GM23338 (cell line): ENCODE measurements at regions not wholly inside any gene's neighbourhood (a gene's known extent, or its start where the extent isn't known, plus 50 kb on each side); places are given as distances from the start of the nearest gene placed in this dataset.

Experiments
- ATAC-seq: fragments of 200-7000 bp; cut with Tn5 transposase; 3 replicates; pipeline ENCODE4 v1.9.1; 2020
- DNase-seq: peaks from one replicate; pipeline ENCODE4 v3.0.0-alpha.2; 2015; ENCODE audit warnings: low spot score
- H2AFZ ChIP-seq: fragments of 200-600 bp; sonication (generic); 2 replicates; pipeline ENCODE4 v1.8.0; 2016; ENCODE audit warnings: antibody characterized with exemption, mild to moderate bottlenecking, moderate library complexity
- H3F3A ChIP-seq: fragments of 200-600 bp; sonication (generic); replicated peaks from 2 replicates; pipeline ENCODE4 v1.8.0; 2017; ENCODE audit warnings: antibody characterized with exemption, mixed run types, low read depth
- H3K27ac ChIP-seq: fragments of 200-600 bp; sonication (generic); 2 replicates; pipeline ENCODE4 v1.6.1; 2016; ENCODE audit warnings: low read depth
- H3K27me3 ChIP-seq: fragments of 200-600 bp; sonication (generic); 2 replicates; pipeline ENCODE4 v1.8.0; 2016; ENCODE audit warnings: mild to moderate bottlenecking, mixed run types, moderate library complexity; ENCODE audit not compliant: insufficient read depth
- H3K36me3 ChIP-seq: fragments of 200-600 bp; sonication (generic); 2 replicates; pipeline ENCODE4 v1.8.0; 2016; ENCODE audit warnings: mild to moderate bottlenecking; ENCODE audit not compliant: insufficient read depth
- H3K4me1 ChIP-seq: fragments of 200-600 bp; sonication (generic); 2 replicates; pipeline ENCODE4 v1.8.0; 2016; ENCODE audit warnings: mild to moderate bottlenecking, moderate library complexity; ENCODE audit not compliant: insufficient read depth
- H3K4me2 ChIP-seq: fragments of 200-600 bp; sonication (generic); 2 replicates; pipeline ENCODE4 v1.7.1; 2017; ENCODE audit warnings: mixed run types
- H3K4me3 ChIP-seq: fragments of 200-600 bp; sonication (generic); 2 replicates; pipeline ENCODE4 v1.6.1; 2016; ENCODE audit warnings: mixed run types
- H3K79me2 ChIP-seq: fragments of 200-600 bp; sonication (generic); replicated peaks from 2 replicates; pipeline ENCODE4 v1.8.0; 2017; ENCODE audit warnings: mild to moderate bottlenecking; ENCODE audit not compliant: insufficient read depth
- H3K9me2 ChIP-seq: fragments of 200-600 bp; sonication (generic); 2 replicates; pipeline ENCODE4 v1.8.0; 2017; ENCODE audit not compliant: insufficient read depth
- H4K20me1 ChIP-seq: fragments of 200-600 bp; sonication (generic); replicated peaks from 2 replicates; pipeline ENCODE4 v1.8.0; 2017; ENCODE audit warnings: mild to moderate bottlenecking; ENCODE audit not compliant: insufficient read depth
- H3K27ac Mint-ChIP-seq: 2 replicates; pipeline ENCODE4 v1.8.0; 2020; ENCODE audit warnings: inconsistent platforms, mild to moderate bottlenecking, moderate library complexity, mixed read lengths
- H3K27me3 Mint-ChIP-seq: 3 replicates; pipeline ENCODE4 v1.8.0; 2022; ENCODE audit warnings: low read depth, mild to moderate bottlenecking, moderate library complexity, mixed read lengths, inconsistent platforms; ENCODE audit not compliant: insufficient read depth, poor library complexity
- H3K36me3 Mint-ChIP-seq: 3 replicates; pipeline ENCODE4 v1.8.0; 2021; ENCODE audit warnings: low read depth, mild to moderate bottlenecking, inconsistent platforms, moderate library complexity, mixed read lengths
- H3K4me1 Mint-ChIP-seq: 3 replicates; pipeline ENCODE4 v1.8.0; 2020; ENCODE audit warnings: mild to moderate bottlenecking, inconsistent platforms, mixed read lengths
- H3K4me3 Mint-ChIP-seq: 3 replicates; pipeline ENCODE4 v1.8.0; 2021; ENCODE audit warnings: moderate library complexity, mild to moderate bottlenecking, inconsistent platforms, mixed read lengths
- H3K9me3 Mint-ChIP-seq: 3 replicates; pipeline ENCODE4 v1.8.0; 2020; ENCODE audit warnings: moderate library complexity, mild to moderate bottlenecking, inconsistent platforms, mixed read lengths
- CREB1 ChIP-seq: fragments of 250-450 bp; sonication (Bioruptor Pico); IDR thresholded peaks from 2 replicates; pipeline ENCODE4 v1.5.0; 2020; ENCODE audit warnings: low read depth, mild to moderate bottlenecking, moderate library complexity
- EZH2 ChIP-seq: fragments of 200-600 bp; sonication (generic); IDR thresholded peaks from one replicate; pipeline ENCODE4 v1.8.0; 2017; ENCODE audit warnings: antibody characterized with exemption, mild to moderate bottlenecking, low read depth; ENCODE audit not compliant: unreplicated experiment
- EZH2phosphoT487 ChIP-seq: fragments of 200-600 bp; sonication (generic); IDR thresholded peaks from one replicate; pipeline ENCODE4 v1.8.1; 2018; ENCODE audit warnings: antibody characterized with exemption; ENCODE audit not compliant: unreplicated experiment
- JUNB ChIP-seq: IDR thresholded peaks from one replicate; pipeline ENCODE4 v1.6.1; 2016; ENCODE audit warnings: antibody characterized with exemption; ENCODE audit not compliant: unreplicated experiment
- POLR2AphosphoS5 ChIP-seq: IDR thresholded peaks from 2 replicates; pipeline ENCODE4 v1.6.1; 2016; ENCODE audit warnings: antibody characterized with exemption, low read depth
- STAT1 ChIP-seq: IDR thresholded peaks from one replicate; pipeline ENCODE4 v1.6.1; 2016; ENCODE audit warnings: antibody characterized with exemption; ENCODE audit not compliant: unreplicated experiment
- ZNF114 ChIP-seq: fragments of 250-450 bp; sonication (Bioruptor Pico); IDR thresholded peaks from 2 replicates; pipeline ENCODE4 v1.5.0; 2020; ENCODE audit warnings: mild to moderate bottlenecking, moderate library complexity
- TF ChIP-seq, protein P1 (sequence below), 2 experiments: fragments of 200-600 bp in 1 of 2; sonication (generic) in 1 of 2; conservative IDR thresholded peaks; 2 replicates each; pipeline versions ENCODE4 v1.5.1 to v1.6.1; 2016 to 2017; ENCODE audit warnings: antibody characterized with exemption in 2 of 2, low read depth in 2 of 2, mild to moderate bottlenecking in 2 of 2, moderate library complexity in 1 of 2
- TF ChIP-seq, protein P2 (sequence below): IDR thresholded peaks from one replicate; pipeline ENCODE4 v1.6.1; 2018; ENCODE audit warnings: antibody characterized with exemption; ENCODE audit not compliant: unreplicated experiment
- TF ChIP-seq, protein P3 (sequence below): IDR thresholded peaks from 2 replicates; pipeline ENCODE4 v1.6.1; 2016; ENCODE audit warnings: antibody characterized with exemption

DNA sequence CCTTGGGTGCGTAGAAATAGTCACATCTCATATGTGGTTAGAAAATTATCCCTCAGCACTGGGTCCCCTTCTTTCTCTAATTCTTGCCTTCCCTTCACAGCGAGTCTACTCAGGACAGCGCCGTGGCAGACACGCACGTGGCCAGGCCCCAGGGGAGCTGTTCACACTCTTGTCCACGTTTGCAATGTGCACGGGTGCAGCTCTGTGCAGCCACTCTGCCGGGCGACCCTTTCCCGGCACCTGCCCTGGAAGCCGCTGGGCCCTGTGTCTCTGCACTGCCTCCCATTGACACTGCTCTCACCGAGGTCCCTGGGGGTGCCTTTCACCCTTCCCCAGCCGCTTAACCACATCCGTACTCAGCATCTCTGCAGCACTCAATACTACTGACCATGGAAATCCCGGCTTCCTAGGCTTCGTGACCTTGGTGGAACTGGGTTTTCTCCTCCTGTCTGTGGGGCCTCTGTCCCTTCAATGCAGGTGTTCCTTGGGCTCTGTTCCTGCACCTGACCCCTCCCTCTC lies 104.9 kb downstream of the DACT2 start:
- Histone ChIP-seq H3K9me2 (no peaks in the 10 kb centered on the region), H3K27ac (no peak overlapping the region), H3K4me1 (peaks cover 15% of the 10 kb centered on the region), H3K4me3 (no peak overlapping the region), H3K4me2 (no peak overlapping the region), H3K36me3 (no peaks in the 10 kb centered on the region), H4K20me1 (no peaks in the 10 kb centered on the region), H2AFZ (no peak overlapping the region), H3K27me3 (no peaks in the 10 kb centered on the region), H3K79me2 (no peaks in the 10 kb centered on the region), H3F3A (no peaks in the 10 kb centered on the region)
- H3K27me3 Mint-ChIP-seq, result peaks cover 11% of the 10 kb centered on the region
- H3K27ac Mint-ChIP-seq, result no peak overlapping the region
- H3K4me3 Mint-ChIP-seq, result no peak overlapping the region
- ATAC-seq, result no peak
- DNase-seq, result no peak
- H3K9me3 Mint-ChIP-seq, result peaks cover 2% of the 10 kb centered on the region; the same call in 1 of the 3 replicates
- no peaks in the 10 kb centered on the region; the same call in 2 of the 3 replicates for H3K36me3 Mint-ChIP-seq
- H3K4me1 Mint-ChIP-seq, result peaks cover 45% of the 10 kb centered on the region
- TF ChIP-seq, protein P1, sequence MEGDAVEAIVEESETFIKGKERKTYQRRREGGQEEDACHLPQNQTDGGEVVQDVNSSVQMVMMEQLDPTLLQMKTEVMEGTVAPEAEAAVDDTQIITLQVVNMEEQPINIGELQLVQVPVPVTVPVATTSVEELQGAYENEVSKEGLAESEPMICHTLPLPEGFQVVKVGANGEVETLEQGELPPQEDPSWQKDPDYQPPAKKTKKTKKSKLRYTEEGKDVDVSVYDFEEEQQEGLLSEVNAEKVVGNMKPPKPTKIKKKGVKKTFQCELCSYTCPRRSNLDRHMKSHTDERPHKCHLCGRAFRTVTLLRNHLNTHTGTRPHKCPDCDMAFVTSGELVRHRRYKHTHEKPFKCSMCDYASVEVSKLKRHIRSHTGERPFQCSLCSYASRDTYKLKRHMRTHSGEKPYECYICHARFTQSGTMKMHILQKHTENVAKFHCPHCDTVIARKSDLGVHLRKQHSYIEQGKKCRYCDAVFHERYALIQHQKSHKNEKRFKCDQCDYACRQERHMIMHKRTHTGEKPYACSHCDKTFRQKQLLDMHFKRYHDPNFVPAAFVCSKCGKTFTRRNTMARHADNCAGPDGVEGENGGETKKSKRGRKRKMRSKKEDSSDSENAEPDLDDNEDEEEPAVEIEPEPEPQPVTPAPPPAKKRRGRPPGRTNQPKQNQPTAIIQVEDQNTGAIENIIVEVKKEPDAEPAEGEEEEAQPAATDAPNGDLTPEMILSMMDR (conservative IDR thresholded peaks at IDR 0.05; ENCODE audit: low read depth in 2 of 2), result no peak
- TF ChIP-seq EZH2phosphoT487 (no peak), STAT1 (no peak), CREB1 (no peak), ZNF114 (no peak), POLR2AphosphoS5 (no peak), JUNB (no peak), EZH2 (no peak)
- TF ChIP-seq, protein P2, sequence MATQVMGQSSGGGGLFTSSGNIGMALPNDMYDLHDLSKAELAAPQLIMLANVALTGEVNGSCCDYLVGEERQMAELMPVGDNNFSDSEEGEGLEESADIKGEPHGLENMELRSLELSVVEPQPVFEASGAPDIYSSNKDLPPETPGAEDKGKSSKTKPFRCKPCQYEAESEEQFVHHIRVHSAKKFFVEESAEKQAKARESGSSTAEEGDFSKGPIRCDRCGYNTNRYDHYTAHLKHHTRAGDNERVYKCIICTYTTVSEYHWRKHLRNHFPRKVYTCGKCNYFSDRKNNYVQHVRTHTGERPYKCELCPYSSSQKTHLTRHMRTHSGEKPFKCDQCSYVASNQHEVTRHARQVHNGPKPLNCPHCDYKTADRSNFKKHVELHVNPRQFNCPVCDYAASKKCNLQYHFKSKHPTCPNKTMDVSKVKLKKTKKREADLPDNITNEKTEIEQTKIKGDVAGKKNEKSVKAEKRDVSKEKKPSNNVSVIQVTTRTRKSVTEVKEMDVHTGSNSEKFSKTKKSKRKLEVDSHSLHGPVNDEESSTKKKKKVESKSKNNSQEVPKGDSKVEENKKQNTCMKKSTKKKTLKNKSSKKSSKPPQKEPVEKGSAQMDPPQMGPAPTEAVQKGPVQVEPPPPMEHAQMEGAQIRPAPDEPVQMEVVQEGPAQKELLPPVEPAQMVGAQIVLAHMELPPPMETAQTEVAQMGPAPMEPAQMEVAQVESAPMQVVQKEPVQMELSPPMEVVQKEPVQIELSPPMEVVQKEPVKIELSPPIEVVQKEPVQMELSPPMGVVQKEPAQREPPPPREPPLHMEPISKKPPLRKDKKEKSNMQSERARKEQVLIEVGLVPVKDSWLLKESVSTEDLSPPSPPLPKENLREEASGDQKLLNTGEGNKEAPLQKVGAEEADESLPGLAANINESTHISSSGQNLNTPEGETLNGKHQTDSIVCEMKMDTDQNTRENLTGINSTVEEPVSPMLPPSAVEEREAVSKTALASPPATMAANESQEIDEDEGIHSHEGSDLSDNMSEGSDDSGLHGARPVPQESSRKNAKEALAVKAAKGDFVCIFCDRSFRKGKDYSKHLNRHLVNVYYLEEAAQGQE, result no peak
- TF ChIP-seq, protein P3, sequence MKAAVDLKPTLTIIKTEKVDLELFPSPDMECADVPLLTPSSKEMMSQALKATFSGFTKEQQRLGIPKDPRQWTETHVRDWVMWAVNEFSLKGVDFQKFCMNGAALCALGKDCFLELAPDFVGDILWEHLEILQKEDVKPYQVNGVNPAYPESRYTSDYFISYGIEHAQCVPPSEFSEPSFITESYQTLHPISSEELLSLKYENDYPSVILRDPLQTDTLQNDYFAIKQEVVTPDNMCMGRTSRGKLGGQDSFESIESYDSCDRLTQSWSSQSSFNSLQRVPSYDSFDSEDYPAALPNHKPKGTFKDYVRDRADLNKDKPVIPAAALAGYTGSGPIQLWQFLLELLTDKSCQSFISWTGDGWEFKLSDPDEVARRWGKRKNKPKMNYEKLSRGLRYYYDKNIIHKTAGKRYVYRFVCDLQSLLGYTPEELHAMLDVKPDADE, result no peak

DNA sequence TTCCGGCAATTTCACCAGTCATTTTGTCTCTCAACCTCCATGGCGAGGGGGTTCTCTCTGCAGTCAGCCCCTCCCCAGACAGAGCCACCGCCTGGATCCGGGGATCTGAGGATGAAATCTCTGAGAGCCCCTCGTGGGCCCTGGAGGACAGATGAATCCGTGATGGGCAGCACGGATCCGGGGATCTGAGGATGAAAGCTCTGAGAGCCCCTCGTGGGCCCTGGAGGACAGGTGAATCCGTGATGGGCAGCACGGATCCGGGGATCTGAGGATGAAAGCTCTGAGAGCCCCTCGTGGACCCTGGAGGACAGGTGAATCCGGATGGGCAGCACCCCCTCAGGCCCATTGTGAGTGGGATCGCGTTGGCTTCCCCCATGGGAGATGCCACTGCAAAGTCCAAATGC lies 106.5 kb downstream of the DACT2 start:
- Mint-ChIP-seq H3K4me3 (no peak overlapping the region), H3K36me3 (no peaks in the 10 kb centered on the region; the same call in 2 of the 3 replicates), H3K4me1 (peaks cover 56% of the 10 kb centered on the region), H3K27me3 (peaks cover 16% of the 10 kb centered on the region), H3K27ac (no peak overlapping the region), H3K9me3 (peaks cover 2% of the 10 kb centered on the region; the same call in 1 of the 3 replicates)
- H3K79me2 ChIP-seq, result no peaks in the 10 kb centered on the region
- no peak overlapping the region for H3K4me2 ChIP-seq
- DNase-seq (no peak), ATAC-seq (no peak)
- H4K20me1 ChIP-seq, result no peaks in the 10 kb centered on the region
- no peak overlapping the region for H3K27ac ChIP-seq
- no peaks in the 10 kb centered on the region for H3K27me3 ChIP-seq
- H3K4me1 ChIP-seq, result peaks cover 18% of the 10 kb centered on the region
- H3K9me2 ChIP-seq, result no peaks in the 10 kb centered on the region
- H3K4me3 ChIP-seq, result no peak overlapping the region
- no peaks in the 10 kb centered on the region for H3K36me3 ChIP-seq
- no peak overlapping the region for H2AFZ ChIP-seq
- H3F3A ChIP-seq, result no peaks in the 10 kb centered on the region
- TF ChIP-seq, protein P1 (conservative IDR thresholded peaks at IDR 0.05; ENCODE audit: low read depth in 2 of 2), result no peak
- TF ChIP-seq EZH2phosphoT487, result no peak
